Ishikawa (cell line): ENCODE measurements at regions not wholly inside any gene's neighbourhood (a gene's known extent, or its start where the extent isn't known, plus 50 kb on each side); places are given as distances from the start of the nearest gene placed in this dataset.

Source experiments
- CEBPB ChIP-seq: IDR thresholded peaks from 2 replicates; pipeline ENCODE4 v1.6.1; 2012
- EP300 ChIP-seq: IDR thresholded peaks from 2 replicates; pipeline ENCODE4 v1.6.1; 2012; ENCODE audit warnings: borderline replicate concordance
- FOXM1 ChIP-seq: IDR thresholded peaks from 2 replicates; pipeline ENCODE4 v1.6.1; 2012; ENCODE audit warnings: low read depth, borderline replicate concordance
- MAX ChIP-seq: IDR thresholded peaks from 2 replicates; pipeline ENCODE4 v1.6.1; 2012
- REST ChIP-seq: IDR thresholded peaks from 2 replicates; pipeline ENCODE4 v1.6.1; 2012; ENCODE audit warnings: low read depth, mild to moderate bottlenecking
- TAF1 ChIP-seq: IDR thresholded peaks from 2 replicates; pipeline ENCODE4 v1.6.1; 2012; ENCODE audit warnings: low read depth, mild to moderate bottlenecking
- TCF12 ChIP-seq: IDR thresholded peaks from 2 replicates; pipeline ENCODE4 v1.6.1; 2012; ENCODE audit warnings: low read depth
- YY1 ChIP-seq: IDR thresholded peaks from 2 replicates; pipeline ENCODE4 v1.6.1; 2012; ENCODE audit warnings: low read depth

- TF ChIP-seq REST (no peak), YY1 (no peak), MAX (no peak), EP300 (no peak), TAF1 (no peak), TCF12 (no peak), FOXM1 (no peak), CEBPB (no peak)
These were observed 2167.9 kb upstream of the C9orf72 start for GRCh38 chr9:29741169-29741568.
